GM12873 (cell line): ENCODE measurements at regions not wholly inside any gene's neighbourhood (a gene's known extent, or its start where the extent isn't known, plus 50 kb on each side); places are given as distances from the start of the nearest gene placed in this dataset.

ENCODE experiments used
- TF ChIP-seq, protein P1 (sequence below): IDR thresholded peaks from 2 replicates; pipeline ENCODE4 v1.5.1; 2012; ENCODE audit warnings: low read depth, mild to moderate bottlenecking, moderate library complexity, low read length, control low read depth; ENCODE audit not compliant: insufficient read depth; ENCODE audit errors: missing control alignments

DNA sequence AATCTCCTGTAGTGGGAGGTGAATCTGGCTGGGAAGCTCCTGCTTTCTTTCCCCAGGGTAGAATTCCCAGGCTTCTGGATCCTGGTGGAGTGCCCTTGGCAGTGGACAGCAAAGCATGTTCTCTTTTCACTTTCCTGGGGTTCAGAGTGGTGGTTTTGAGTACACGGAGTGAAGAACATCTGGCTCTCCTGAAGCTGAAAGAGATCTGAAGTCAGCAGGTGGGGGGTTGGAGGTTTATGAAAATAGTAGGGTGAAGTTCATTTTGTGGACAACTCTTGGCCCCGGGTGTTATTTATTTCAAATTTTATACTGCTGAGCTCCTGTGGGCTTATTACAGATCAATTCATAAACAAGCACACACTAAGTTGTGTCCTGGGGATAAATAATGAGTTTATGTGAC is 497.3 kb downstream of the KLF5 start:
- TF ChIP-seq, protein P1, sequence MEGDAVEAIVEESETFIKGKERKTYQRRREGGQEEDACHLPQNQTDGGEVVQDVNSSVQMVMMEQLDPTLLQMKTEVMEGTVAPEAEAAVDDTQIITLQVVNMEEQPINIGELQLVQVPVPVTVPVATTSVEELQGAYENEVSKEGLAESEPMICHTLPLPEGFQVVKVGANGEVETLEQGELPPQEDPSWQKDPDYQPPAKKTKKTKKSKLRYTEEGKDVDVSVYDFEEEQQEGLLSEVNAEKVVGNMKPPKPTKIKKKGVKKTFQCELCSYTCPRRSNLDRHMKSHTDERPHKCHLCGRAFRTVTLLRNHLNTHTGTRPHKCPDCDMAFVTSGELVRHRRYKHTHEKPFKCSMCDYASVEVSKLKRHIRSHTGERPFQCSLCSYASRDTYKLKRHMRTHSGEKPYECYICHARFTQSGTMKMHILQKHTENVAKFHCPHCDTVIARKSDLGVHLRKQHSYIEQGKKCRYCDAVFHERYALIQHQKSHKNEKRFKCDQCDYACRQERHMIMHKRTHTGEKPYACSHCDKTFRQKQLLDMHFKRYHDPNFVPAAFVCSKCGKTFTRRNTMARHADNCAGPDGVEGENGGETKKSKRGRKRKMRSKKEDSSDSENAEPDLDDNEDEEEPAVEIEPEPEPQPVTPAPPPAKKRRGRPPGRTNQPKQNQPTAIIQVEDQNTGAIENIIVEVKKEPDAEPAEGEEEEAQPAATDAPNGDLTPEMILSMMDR = no peak

DNA sequence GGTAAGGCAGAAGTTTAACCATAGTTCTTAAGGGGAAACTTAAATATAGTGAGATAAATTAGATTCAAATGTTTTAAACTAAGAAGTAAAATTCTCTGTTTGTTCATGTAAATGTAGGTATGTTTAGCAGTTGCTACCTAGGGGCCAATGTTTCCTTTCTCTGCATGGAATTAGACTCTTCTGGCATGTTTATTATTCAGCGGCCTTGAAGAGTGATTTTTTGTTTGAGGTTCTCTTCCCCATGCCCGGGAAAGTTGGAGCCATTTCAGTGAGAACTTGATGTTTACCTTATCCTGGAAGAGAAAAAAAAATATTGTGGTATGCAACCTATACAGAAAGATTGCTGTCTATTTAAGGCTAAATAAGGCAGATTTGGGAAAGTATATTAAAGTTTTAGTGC is 492.9 kb downstream of the KLF5 start:
- TF ChIP-seq, protein P1 = no peak

DNA sequence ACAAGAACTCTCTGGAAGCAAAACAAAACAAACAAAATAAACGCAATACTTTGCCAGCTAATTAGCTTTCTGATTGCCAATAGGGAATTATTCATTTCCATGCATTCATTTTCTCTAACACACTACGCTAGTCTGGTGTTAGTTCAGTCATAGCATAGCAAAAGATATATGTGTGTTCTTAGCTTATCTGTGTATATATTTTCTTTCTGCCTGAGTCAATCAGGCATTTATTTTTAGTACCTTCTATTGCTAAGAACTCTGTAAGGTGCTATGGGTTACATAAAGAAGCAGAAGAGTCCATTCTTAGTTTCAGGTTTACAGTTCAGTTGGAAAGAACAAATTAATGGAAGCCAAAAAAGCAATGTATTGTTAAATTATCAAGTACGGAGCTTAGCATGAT is 490.9 kb downstream of the KLF5 start:
- TF ChIP-seq, protein P1 = no peak

DNA sequence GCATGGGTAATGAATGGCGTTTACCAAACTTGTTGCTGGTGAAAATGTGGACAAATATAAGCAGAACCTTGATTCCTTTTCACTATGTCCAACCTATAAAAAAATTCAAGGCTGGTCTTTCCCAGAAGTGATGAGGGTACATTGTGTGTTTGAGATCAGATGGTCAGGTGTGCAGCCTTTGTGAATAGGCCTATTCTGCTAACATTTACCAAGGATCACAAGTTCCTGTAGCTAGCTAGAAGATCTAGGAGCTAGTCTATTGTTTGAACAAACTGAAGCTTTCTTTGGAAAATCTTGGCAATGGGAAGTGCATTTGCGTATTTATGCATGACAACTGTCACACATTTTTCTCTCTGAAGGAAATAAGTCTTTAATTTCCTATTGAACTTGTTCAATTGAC is 489.6 kb downstream of the KLF5 start:
- TF ChIP-seq, protein P1 = no peak

DNA sequence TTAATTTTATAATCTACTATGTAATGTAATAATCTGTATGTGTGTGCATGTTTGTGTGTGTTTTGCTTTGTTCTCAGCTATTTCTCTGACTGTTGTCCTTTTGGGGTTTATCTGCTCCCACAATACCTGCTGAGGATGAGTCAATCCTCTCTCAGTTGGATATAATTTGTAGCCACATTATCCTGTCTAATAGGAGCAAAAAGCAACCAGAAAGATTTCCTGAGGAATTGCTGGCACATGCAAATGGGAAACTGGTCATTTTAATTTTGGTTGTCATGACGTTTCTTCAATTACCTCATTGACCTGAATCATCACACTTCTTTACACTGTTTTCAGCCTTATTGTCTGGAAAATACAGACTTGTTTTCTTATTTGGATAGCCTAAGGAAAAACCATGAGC is 488.4 kb downstream of the KLF5 start:
- TF ChIP-seq, protein P1 = no peak

DNA sequence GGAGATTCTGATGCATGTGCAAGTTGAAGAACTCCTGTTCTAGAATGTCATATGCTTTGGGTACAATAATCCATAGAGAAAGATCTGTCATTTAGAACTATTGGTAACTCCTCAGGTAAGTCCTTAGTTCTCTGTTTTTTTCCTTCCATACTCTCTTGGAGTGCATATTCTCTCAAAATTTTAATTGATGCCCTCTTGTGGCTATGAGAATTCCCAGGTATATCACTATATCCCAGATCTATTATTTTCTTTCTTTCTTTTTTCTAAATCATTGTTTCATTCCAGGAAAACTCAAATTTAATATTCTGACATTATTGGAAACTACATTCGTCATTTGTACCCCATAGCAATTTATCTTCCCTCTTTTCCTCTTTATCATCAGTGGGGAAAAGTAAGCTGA is 485.4 kb downstream of the KLF5 start:
- TF ChIP-seq, protein P1 = no peak

DNA sequence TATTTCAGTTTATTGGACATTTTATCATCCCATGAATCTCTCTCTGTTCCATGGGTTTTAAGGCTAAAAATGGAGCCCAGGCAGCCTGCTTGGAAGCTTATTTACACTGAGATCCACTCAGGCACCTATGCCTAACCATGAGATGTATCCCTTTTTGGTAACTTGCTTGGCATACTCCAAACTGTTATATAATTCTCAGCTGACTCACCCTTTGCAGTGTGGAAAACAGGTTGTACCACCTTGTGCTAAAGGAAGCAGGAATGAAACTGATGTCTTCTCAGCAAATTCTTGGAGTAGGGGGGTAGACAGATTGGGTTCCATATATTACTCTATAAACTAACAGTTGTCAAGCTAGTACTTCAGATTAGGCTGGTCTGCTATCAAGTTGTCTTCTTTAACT is 483.6 kb downstream of the KLF5 start:
- TF ChIP-seq, protein P1 = no peak
